ENCODE measurements at regions not wholly inside any gene's neighbourhood (a gene's known extent, or its start where the extent isn't known, plus 50 kb on each side); places are given as distances from the start of the nearest gene placed in this dataset.

DNA sequence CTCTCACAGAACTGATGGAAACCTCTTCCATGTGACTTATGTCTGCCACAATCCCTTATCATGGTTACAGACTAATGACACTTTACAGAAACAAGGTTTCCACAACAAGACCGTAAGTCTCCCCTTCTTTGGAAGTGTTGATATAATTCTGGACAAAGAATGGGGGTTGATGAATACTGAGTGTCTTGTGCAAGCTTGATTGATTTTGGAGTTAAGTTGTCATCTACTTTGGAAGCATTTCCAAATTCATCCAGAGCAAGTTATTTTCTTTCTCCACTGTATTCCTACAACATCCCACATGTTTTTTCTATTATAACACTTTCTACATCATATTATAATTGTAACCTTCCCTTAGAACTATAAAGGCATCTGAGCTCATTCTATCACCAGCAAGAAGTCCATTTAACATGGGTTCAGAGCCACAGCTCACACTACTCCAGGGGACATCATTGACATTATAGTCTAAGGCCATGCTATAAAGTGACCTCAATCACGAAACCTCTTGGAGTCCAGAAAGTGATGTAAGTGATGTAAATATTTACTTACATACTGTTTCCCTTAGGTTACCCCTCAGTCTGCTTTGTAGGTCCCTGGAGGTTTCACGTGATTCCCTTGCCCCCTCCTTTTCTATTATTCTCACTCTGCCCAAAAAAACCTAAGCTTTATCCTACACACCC, 125.7 kb upstream of the PBX1 start:
- ChIA-PET POLR2A (ENCODE audit: unreplicated experiment) (no interaction called here), CTCF (no interaction called here)
- H3K27me3 ChIP-seq (ENCODE audit: control insufficient read depth, insufficient read depth, low read length) = no peaks in the 10 kb centered on the region
- H3K14ac ChIP-seq (replicated peaks; ENCODE audit: low read depth, low read length) = no peak overlapping the region
- no peak overlapping the region for H2AK5ac ChIP-seq (ENCODE audit: low read depth, low read length)
- WGBS, 2 experiments (ENCODE audit: extremely low coverage in 2 of 2, insufficient read length in 1 of 2) = 0% methylated on average over 1 of the region's 3 CpGs; no CpG with 5 or more reads in 1 of the 2 experiments
- H3K9ac ChIP-seq (ENCODE audit: low read depth, low read length) = no peak overlapping the region
- no peak overlapping the region for H3K27ac ChIP-seq (ENCODE audit: insufficient read depth, low read length)
- H2BK120ac ChIP-seq (ENCODE audit: low read depth, low read length) = no peak overlapping the region
- no peak for DNase-seq
- no peak overlapping the region for H2AK9ac ChIP-seq (replicated peaks; ENCODE audit: low read depth, low read length, poor library complexity)
- H3K9me1 ChIP-seq (ENCODE audit: insufficient read depth, low read length) = no peaks in the 10 kb centered on the region
- H3K56ac ChIP-seq (ENCODE audit: extremely low read depth, insufficient read depth, low read length) = no peak overlapping the region
- H3K23ac ChIP-seq (ENCODE audit: low read depth, low read length) = no peak overlapping the region
- H2BK5ac ChIP-seq (ENCODE audit: low read depth, low read length, poor library complexity, severe bottlenecking) = no peak overlapping the region
- no TSS peak for BruUV-seq (replicated peaks)
- no peak overlapping the region for H2AFZ ChIP-seq (replicated peaks; ENCODE audit: low read length, poor library complexity)
- H3K36me3 ChIP-seq (ENCODE audit: control insufficient read depth, insufficient read depth, low read length) = no peaks in the 10 kb centered on the region
- in situ Hi-C loops (cut with MboI; ENCODE audit: low sequenced_read_pairs) (no loop called here), dilution Hi-C loops (cut with HindIII; ENCODE audit: low sequenced_read_pairs, unreplicated experiment) (no loop called here), intact Hi-C loops (cut with micrococcal nuclease) (no loop called here)
- H3K4me2 ChIP-seq (ENCODE audit: low read depth, low read length) = no peak overlapping the region
- H3K9me3 ChIP-seq (ENCODE audit: control insufficient read depth, insufficient read depth, low read length) = no peaks in the 10 kb centered on the region
- H4K91ac ChIP-seq (ENCODE audit: insufficient read depth, low read depth, low read length) = no peak overlapping the region
- no peak overlapping the region for H3K4ac ChIP-seq (ENCODE audit: low read depth, low read length)
- H2BK15ac ChIP-seq (ENCODE audit: low read depth, low read length) = no peak overlapping the region
- TF ChIP-seq CHD1 (IDR thresholded peaks at IDR 0.05; ENCODE audit: low read depth, low read length) (no peak), RAD21 (IDR thresholded peaks at IDR 0.05; ENCODE audit: low read length) (no peak)
- TF ChIP-seq, protein P1, sequence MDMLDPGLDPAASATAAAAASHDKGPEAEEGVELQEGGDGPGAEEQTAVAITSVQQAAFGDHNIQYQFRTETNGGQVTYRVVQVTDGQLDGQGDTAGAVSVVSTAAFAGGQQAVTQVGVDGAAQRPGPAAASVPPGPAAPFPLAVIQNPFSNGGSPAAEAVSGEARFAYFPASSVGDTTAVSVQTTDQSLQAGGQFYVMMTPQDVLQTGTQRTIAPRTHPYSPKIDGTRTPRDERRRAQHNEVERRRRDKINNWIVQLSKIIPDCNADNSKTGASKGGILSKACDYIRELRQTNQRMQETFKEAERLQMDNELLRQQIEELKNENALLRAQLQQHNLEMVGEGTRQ (IDR thresholded peaks at IDR 0.05; ENCODE audit: low read depth, low read length) = no peak
- no peaks in the 10 kb centered on the region for H3K4me1 ChIP-seq (ENCODE audit: control insufficient read depth, insufficient read depth, low read length)
- no peaks in the 10 kb centered on the region for H4K20me1 ChIP-seq (ENCODE audit: insufficient read depth, low read length)
- no peak overlapping the region for H2BK20ac ChIP-seq (ENCODE audit: low read depth, low read length)
- H4K5ac ChIP-seq (ENCODE audit: low read depth, low read length) = no peak overlapping the region
- H3K18ac ChIP-seq (ENCODE audit: low read depth, low read length) = no peak overlapping the region
- no peak overlapping the region for H3K4me3 ChIP-seq (ENCODE audit: insufficient read depth, low read depth, low read length)
- no peak for ATAC-seq (ENCODE audit: low read depth)
- H3K79me1 ChIP-seq (ENCODE audit: low read depth in 1 of 2, low read length in 2 of 2) = no peaks in the 10 kb centered on the region
- H4K8ac ChIP-seq (ENCODE audit: low read depth in 2 of 2, low read length in 2 of 2) = no peak overlapping the region

Measured in IMR-90 (cell line).